GM19193 (cell line): ENCODE measurements at regions not wholly inside any gene's neighbourhood (a gene's known extent, or its start where the extent isn't known, plus 50 kb on each side); places are given as distances from the start of the nearest gene placed in this dataset.

Source experiments
- POLR2A ChIP-seq: IDR thresholded peaks from 4 replicates; pipeline ENCODE4 v1.6.1; 2011; ENCODE audit not compliant: insufficient read depth, insufficient read length; ENCODE audit errors: extremely low read depth

GRCh38 chr2:9756692-9757250, 86.5 kb upstream of the TAF1B start:
- no peak for TF ChIP-seq POLR2A

GRCh38 chr2:9757501-9758264, 85.6 kb upstream of the TAF1B start:
- no peak for TF ChIP-seq POLR2A

- no peak for TF ChIP-seq POLR2A
These were observed 84.5 kb upstream of the TAF1B start for GRCh38 chr2:9758741-9759140.

GRCh38 chr2:9760069-9760901, 83.0 kb upstream of the TAF1B start:
- TF ChIP-seq POLR2A = no peak

GRCh38 chr2:9760902-9761228, 82.4 kb upstream of the TAF1B start:
- TF ChIP-seq POLR2A = no peak

- TF ChIP-seq POLR2A = no peak
These were observed 81.7 kb upstream of the TAF1B start for GRCh38 chr2:9761577-9761976.

- no peak for TF ChIP-seq POLR2A
These were observed 81.1 kb upstream of the TAF1B start for GRCh38 chr2:9762164-9762563.

- no peak for TF ChIP-seq POLR2A
These were observed 80.3 kb upstream of the TAF1B start for GRCh38 chr2:9762941-9763340.

- TF ChIP-seq POLR2A = no peak
These were observed 79.7 kb upstream of the TAF1B start for GRCh38 chr2:9763356-9764152.

- TF ChIP-seq POLR2A = no peak
These were observed 79.0 kb upstream of the TAF1B start for GRCh38 chr2:9764153-9764778.

GRCh38 chr2:9765611-9766531, 77.4 kb upstream of the TAF1B start:
- TF ChIP-seq POLR2A = no peak

- no peak for TF ChIP-seq POLR2A
These were observed 75.5 kb upstream of the TAF1B start for GRCh38 chr2:9767656-9768281.

GRCh38 chr2:9768388-9768787, 74.9 kb upstream of the TAF1B start:
- no peak for TF ChIP-seq POLR2A

GRCh38 chr2:9769171-9770005, 73.9 kb upstream of the TAF1B start:
- no peak for TF ChIP-seq POLR2A
